Peyer's patch (tissue), 4 donors: ENCODE measurements at regions not wholly inside any gene's neighbourhood (a gene's known extent, or its start where the extent isn't known, plus 50 kb on each side); places are given as distances from the start of the nearest gene placed in this dataset.

Source experiments
- DNase-seq, 3 donors: peaks; one replicate each; pipeline ENCODE4 v3.0.0-alpha.2; 2017 to 2019
- H3K27ac ChIP-seq, 4 donors: fragments of 200-600 bp; sonication (generic); one replicate each; pipeline ENCODE4 v1.5.1; 2016 to 2019
- H3K27me3 ChIP-seq, 2 donors: fragments of 200-600 bp; sonication (generic); one replicate each; pipeline ENCODE4 v1.5.1; 2019
- H3K36me3 ChIP-seq, 3 donors: fragments of 200-600 bp; sonication (generic); one replicate each; pipeline ENCODE4 v1.5.1; 2016 to 2019
- H3K4me1 ChIP-seq, 4 donors: fragments of 200-600 bp; sonication (generic); one replicate each; pipeline ENCODE4 v1.5.1; 2016 to 2019
- H3K4me3 ChIP-seq, 4 donors: fragments of 200-600 bp; sonication (generic); 1 replicate in 3 of 4; 2 replicates in 1 of 4; pipeline ENCODE4 v1.5.1; 2016 to 2019; ENCODE audit warnings: mild to moderate bottlenecking in 1 of 4
- H3K9me3 ChIP-seq, 4 donors: fragments of 200-600 bp; sonication (generic); one replicate each; pipeline ENCODE4 v1.5.1; 2016 to 2019; ENCODE audit warnings: mild to moderate bottlenecking in 1 of 4
- POLR2A ChIP-seq, 2 donors: fragments of 450-650 bp; IDR thresholded peaks; one replicate each; pipeline ENCODE4 v1.5.1; 2017; ENCODE audit warnings: antibody characterized with exemption in 2 of 2, mild to moderate bottlenecking in 2 of 2, moderate library complexity in 2 of 2
- TF ChIP-seq, protein P1 (sequence below), 6 experiments: fragments of 450-650 bp in 4 of 6; fragments of 200-600 bp in 2 of 6; sonication (generic) in 1 of 6; IDR thresholded peaks; one replicate each; pipeline ENCODE4 v1.5.1; 2017 to 2019; ENCODE audit warnings: antibody characterized with exemption in 6 of 6, mild to moderate bottlenecking in 3 of 6, moderate library complexity in 1 of 6

DNA sequence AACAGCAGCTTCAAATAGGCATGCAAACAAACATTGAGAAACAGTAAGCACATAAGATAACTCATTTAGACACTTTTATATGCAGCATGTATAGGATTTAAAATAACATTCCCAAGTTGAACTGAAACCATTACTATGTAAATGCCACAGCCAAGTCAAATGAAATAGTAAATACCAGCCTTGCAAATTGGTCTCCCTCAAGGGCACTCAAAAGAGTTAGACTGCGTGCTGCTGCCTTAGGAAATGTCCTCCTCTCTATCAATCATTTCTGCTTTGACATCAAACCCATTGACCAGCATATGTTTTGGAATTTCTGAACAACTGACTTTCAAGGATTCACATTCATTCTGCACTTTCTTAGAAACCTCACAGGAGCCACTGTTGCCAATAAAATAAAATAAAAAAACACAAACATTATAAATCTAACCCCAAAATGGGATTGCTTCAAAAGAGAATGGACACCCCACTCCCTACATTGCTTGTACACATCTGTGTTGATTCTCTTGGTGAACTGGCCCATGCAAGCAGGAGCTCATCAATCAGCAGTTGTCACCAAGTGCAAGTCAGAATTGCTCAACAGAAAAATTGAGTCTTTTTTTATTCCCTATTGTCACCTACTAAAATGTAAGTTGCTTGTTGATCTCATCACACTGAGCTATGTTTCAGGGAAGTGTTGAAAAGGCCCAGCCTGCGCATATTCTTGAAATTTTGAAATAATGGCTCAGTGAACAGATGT, 256.2 kb downstream of the DAD1 start:
- Histone ChIP-seq H3K4me3 (no peak overlapping the region), H3K36me3 (no peaks in the 10 kb centered on the region), H3K27me3 (no peaks in the 10 kb centered on the region), H3K4me1 (peaks cover 0 to 15% (median 0%) of the 10 kb centered on the region in 4 donors), H3K9me3 (peaks cover 0 to 4% (median 0%) of the 10 kb centered on the region in 4 donors), H3K27ac (no peak overlapping the region)
- TF ChIP-seq POLR2A (IDR thresholded peaks at IDR 0.05) = no peak
- TF ChIP-seq, protein P1, sequence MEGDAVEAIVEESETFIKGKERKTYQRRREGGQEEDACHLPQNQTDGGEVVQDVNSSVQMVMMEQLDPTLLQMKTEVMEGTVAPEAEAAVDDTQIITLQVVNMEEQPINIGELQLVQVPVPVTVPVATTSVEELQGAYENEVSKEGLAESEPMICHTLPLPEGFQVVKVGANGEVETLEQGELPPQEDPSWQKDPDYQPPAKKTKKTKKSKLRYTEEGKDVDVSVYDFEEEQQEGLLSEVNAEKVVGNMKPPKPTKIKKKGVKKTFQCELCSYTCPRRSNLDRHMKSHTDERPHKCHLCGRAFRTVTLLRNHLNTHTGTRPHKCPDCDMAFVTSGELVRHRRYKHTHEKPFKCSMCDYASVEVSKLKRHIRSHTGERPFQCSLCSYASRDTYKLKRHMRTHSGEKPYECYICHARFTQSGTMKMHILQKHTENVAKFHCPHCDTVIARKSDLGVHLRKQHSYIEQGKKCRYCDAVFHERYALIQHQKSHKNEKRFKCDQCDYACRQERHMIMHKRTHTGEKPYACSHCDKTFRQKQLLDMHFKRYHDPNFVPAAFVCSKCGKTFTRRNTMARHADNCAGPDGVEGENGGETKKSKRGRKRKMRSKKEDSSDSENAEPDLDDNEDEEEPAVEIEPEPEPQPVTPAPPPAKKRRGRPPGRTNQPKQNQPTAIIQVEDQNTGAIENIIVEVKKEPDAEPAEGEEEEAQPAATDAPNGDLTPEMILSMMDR (IDR thresholded peaks at IDR 0.05) = no peak
- DNase-seq = no peak

GRCh38 chr14:22329371-22329770, 259.7 kb downstream of the DAD1 start:
- H3K36me3 ChIP-seq = no peaks in the 10 kb centered on the region
- no peak for TF ChIP-seq POLR2A (IDR thresholded peaks at IDR 0.05)
- TF ChIP-seq, protein P1 (IDR thresholded peaks at IDR 0.05) = no peak
- DNase-seq = no peak

GRCh38 chr14:22325676-22326400, 263.2 kb downstream of the DAD1 start:
- no peak overlapping the region for H3K27ac ChIP-seq
- no peaks in the 10 kb centered on the region for H3K27me3 ChIP-seq
- no peaks in the 10 kb centered on the region for H3K4me1 ChIP-seq
- no peak for TF ChIP-seq POLR2A (IDR thresholded peaks at IDR 0.05)
- TF ChIP-seq, protein P1 (IDR thresholded peaks at IDR 0.05) = no peak
- no peaks in the 10 kb centered on the region for H3K36me3 ChIP-seq
- H3K9me3 ChIP-seq = peaks cover 0 to 4% (median 0%) of the 10 kb centered on the region in 4 donors
- H3K4me3 ChIP-seq = no peak overlapping the region
- no peak for DNase-seq

More at GRCh38 chr14:22329371-22329770, 259.7 kb downstream of the DAD1 start:
- no peaks in the 10 kb centered on the region for H3K27me3 ChIP-seq
- H3K4me3 ChIP-seq = no peak overlapping the region
- peaks cover 0 to 4% (median 0%) of the 10 kb centered on the region in 4 donors for H3K9me3 ChIP-seq
- H3K4me1 ChIP-seq = peaks cover 0 to 7% (median 0%) of the 10 kb centered on the region in 4 donors
- no peak overlapping the region for H3K27ac ChIP-seq

- Histone ChIP-seq H3K27ac (no peak overlapping the region), H3K4me3 (no peak overlapping the region), H3K27me3 (no peaks in the 10 kb centered on the region), H3K36me3 (no peaks in the 10 kb centered on the region), H3K4me1 (no peaks in the 10 kb centered on the region), H3K9me3 (no peaks in the 10 kb centered on the region)
- DNase-seq = no peak
- TF ChIP-seq POLR2A (IDR thresholded peaks at IDR 0.05) = no peak
- TF ChIP-seq, protein P1 (IDR thresholded peaks at IDR 0.05) = no peak
Measured at GRCh38 chr14:22320362-22320750, 268.7 kb downstream of the DAD1 start.

- H3K27ac ChIP-seq = no peak overlapping the region
- H3K9me3 ChIP-seq = no peaks in the 10 kb centered on the region
- no peaks in the 10 kb centered on the region for H3K4me1 ChIP-seq
- no peaks in the 10 kb centered on the region for H3K27me3 ChIP-seq
- no peaks in the 10 kb centered on the region for H3K36me3 ChIP-seq
- no peak overlapping the region for H3K4me3 ChIP-seq
- TF ChIP-seq, protein P1 (IDR thresholded peaks at IDR 0.05) = peak; percentile 19 to 71 (median 60)
- TF ChIP-seq POLR2A (IDR thresholded peaks at IDR 0.05) = no peak
- peak in 2 of 3 donors; percentile 54 to 85 for DNase-seq
Measured at GRCh38 chr14:22319526-22320361, 269.3 kb downstream of the DAD1 start.
